ENCODE measurements at regions not wholly inside any gene's neighbourhood (a gene's known extent, or its start where the extent isn't known, plus 50 kb on each side); places are given as distances from the start of the nearest gene placed in this dataset.
"Not testable (repeated sequence)": the region's sequence is repeated elsewhere in the genome, so short reads cannot be mapped to it uniquely, and the experiment has no call there.

- no peak for TF ChIP-seq CTCF (IDR thresholded peaks at IDR 0.05; ENCODE audit: low read depth, low read length, missing control alignments)
- H3K4me3 ChIP-seq (ENCODE audit: low read depth, low read length): no peak overlapping the region
- DNase-seq (ENCODE audit: low read depth): no peak
These were observed 119.6 kb upstream of the RANBP3L start for GRCh38 chr5:36421256-36421655.

- H3K4me3 ChIP-seq (ENCODE audit: low read depth, low read length): no peak overlapping the region
- DNase-seq (ENCODE audit: low read depth): no peak
- no peak for TF ChIP-seq CTCF (IDR thresholded peaks at IDR 0.05; ENCODE audit: low read depth, low read length, missing control alignments)
These were observed 121.2 kb upstream of the RANBP3L start for GRCh38 chr5:36422952-36423351.

- no peak for TF ChIP-seq CTCF (IDR thresholded peaks at IDR 0.05; ENCODE audit: low read depth, low read length, missing control alignments)
- H3K4me3 ChIP-seq (ENCODE audit: low read depth, low read length): no peak overlapping the region
These were observed 122.0 kb upstream of the RANBP3L start for GRCh38 chr5:36423578-36424307.

GRCh38 chr5:36426070-36426469 is 124.4 kb upstream of the RANBP3L start:
- not testable (repeated sequence) for H3K4me3 ChIP-seq (ENCODE audit: low read depth, low read length); DNase-seq (ENCODE audit: low read depth)

More at GRCh38 chr5:36423578-36424307, 122.0 kb upstream of the RANBP3L start:
- DNase-seq (ENCODE audit: low read depth): no peak

GRCh38 chr5:36435516-36435915 is 133.8 kb upstream of the RANBP3L start:
- DNase-seq (ENCODE audit: low read depth): no peak
- no peak for TF ChIP-seq CTCF (IDR thresholded peaks at IDR 0.05; ENCODE audit: low read depth, low read length, missing control alignments)
- H3K4me3 ChIP-seq (ENCODE audit: low read depth, low read length): no peak overlapping the region

- TF ChIP-seq CTCF (IDR thresholded peaks at IDR 0.05; ENCODE audit: low read depth, low read length, missing control alignments): no peak
- DNase-seq (ENCODE audit: low read depth): no peak
- H3K4me3 ChIP-seq (ENCODE audit: low read depth, low read length): no peak overlapping the region
These were observed 134.6 kb upstream of the RANBP3L start for GRCh38 chr5:36436306-36436705.

GRCh38 chr5:36438765-36439561 is 137.3 kb upstream of the RANBP3L start:
- no peak for DNase-seq (ENCODE audit: low read depth)
- H3K4me3 ChIP-seq (ENCODE audit: low read depth, low read length): no peak overlapping the region
- TF ChIP-seq CTCF (IDR thresholded peaks at IDR 0.05; ENCODE audit: low read depth, low read length, missing control alignments): no peak

Data from GM12864 (cell line).